WERI-Rb-1 (cell line): ENCODE measurements at regions not wholly inside any gene's neighbourhood (a gene's known extent, or its start where the extent isn't known, plus 50 kb on each side); places are given as distances from the start of the nearest gene placed in this dataset.

Experiments used
- DNase-seq: peaks from one replicate; pipeline ENCODE4 v3.0.0-alpha.2; 2020
- H3K27ac ChIP-seq: fragments of 250-450 bp; sonication (Bioruptor Pico); 2 replicates; pipeline ENCODE4 v1.5.1; 2020; ENCODE audit warnings: mild to moderate bottlenecking, moderate library complexity
- H3K27me3 ChIP-seq: fragments of 250-450 bp; sonication (Bioruptor Pico); 2 replicates; pipeline ENCODE4 v1.5.1; 2021; ENCODE audit warnings: mild to moderate bottlenecking, low read depth, moderate library complexity; ENCODE audit not compliant: insufficient read depth, severe bottlenecking
- H3K36me3 ChIP-seq: fragments of 250-450 bp; sonication (Bioruptor Pico); 2 replicates; pipeline ENCODE4 v1.5.1; 2020; ENCODE audit warnings: mild to moderate bottlenecking, moderate library complexity
- H3K4me3 ChIP-seq: 2 replicates; pipeline ENCODE4 v1.5.1; 2011; ENCODE audit warnings: low read depth, mild to moderate bottlenecking, control low read depth, low read length
- H3K9me3 ChIP-seq: fragments of 250-450 bp; sonication (Bioruptor Pico); 2 replicates; pipeline ENCODE4 v1.5.1; 2021; ENCODE audit warnings: mild to moderate bottlenecking, moderate library complexity; ENCODE audit not compliant: severe bottlenecking
- TF ChIP-seq, protein P1 (sequence below): IDR thresholded peaks from 2 replicates; pipeline ENCODE4 v1.5.1; 2011; ENCODE audit warnings: low read depth, mild to moderate bottlenecking, control low read depth, inconsistent platforms, low read length

DNA sequence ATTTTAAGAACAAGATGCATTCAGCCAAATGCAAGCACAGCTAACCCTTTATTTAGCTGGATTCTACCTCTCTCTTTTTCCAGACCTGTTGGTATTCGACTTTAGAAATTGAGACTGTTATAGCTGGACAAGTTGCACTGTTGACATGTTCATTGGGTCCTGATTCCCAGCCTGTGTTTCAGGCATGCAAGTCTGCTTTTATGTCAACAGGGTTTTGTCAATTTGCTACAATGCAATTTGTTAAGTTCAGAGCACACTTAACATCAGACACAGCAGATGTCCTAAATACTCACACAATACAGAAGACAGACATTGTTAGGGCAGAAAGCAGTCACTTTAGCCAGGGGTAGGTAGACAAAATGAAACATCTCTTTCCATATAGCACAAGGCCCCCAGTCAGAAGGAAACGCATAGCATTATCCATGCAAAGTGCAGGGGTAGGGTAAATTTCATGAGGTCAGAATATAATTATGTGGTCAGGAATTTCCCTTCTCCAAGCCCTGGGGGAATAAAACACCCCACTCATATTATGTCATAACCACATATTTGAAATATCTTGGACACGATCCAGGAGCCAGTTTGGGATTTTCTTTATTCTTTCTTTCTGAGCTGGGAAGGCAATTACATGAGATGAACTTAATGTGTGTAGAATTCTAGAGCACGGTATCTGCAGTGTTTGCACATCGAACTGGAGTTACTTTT, 504.1 kb downstream of the NTRK3 start:
- H3K4me3 ChIP-seq = no peak overlapping the region
- TF ChIP-seq, protein P1, sequence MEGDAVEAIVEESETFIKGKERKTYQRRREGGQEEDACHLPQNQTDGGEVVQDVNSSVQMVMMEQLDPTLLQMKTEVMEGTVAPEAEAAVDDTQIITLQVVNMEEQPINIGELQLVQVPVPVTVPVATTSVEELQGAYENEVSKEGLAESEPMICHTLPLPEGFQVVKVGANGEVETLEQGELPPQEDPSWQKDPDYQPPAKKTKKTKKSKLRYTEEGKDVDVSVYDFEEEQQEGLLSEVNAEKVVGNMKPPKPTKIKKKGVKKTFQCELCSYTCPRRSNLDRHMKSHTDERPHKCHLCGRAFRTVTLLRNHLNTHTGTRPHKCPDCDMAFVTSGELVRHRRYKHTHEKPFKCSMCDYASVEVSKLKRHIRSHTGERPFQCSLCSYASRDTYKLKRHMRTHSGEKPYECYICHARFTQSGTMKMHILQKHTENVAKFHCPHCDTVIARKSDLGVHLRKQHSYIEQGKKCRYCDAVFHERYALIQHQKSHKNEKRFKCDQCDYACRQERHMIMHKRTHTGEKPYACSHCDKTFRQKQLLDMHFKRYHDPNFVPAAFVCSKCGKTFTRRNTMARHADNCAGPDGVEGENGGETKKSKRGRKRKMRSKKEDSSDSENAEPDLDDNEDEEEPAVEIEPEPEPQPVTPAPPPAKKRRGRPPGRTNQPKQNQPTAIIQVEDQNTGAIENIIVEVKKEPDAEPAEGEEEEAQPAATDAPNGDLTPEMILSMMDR = no peak
- H3K9me3 ChIP-seq = no peaks in the 10 kb centered on the region
- no peaks in the 10 kb centered on the region for H3K36me3 ChIP-seq
- H3K27me3 ChIP-seq = no peaks in the 10 kb centered on the region
- no peak overlapping the region for H3K27ac ChIP-seq
- DNase-seq = no peak

GRCh38 chr15:87748483-87748882, 508.1 kb downstream of the NTRK3 start:
- DNase-seq = no peak
- Histone ChIP-seq H3K36me3 (no peaks in the 10 kb centered on the region), H3K27ac (no peak overlapping the region), H3K9me3 (no peaks in the 10 kb centered on the region), H3K4me3 (no peak overlapping the region), H3K27me3 (no peaks in the 10 kb centered on the region)
- TF ChIP-seq, protein P1 = no peak

GRCh38 chr15:87747087-87747486, 509.5 kb downstream of the NTRK3 start:
- Histone ChIP-seq H3K36me3 (no peaks in the 10 kb centered on the region), H3K4me3 (no peak overlapping the region), H3K27ac (no peak overlapping the region), H3K9me3 (no peaks in the 10 kb centered on the region), H3K27me3 (no peaks in the 10 kb centered on the region)
- DNase-seq = no peak
- TF ChIP-seq, protein P1 = no peak

- TF ChIP-seq, protein P1 = no peak
- Histone ChIP-seq H3K9me3 (no peaks in the 10 kb centered on the region), H3K27ac (no peak overlapping the region), H3K27me3 (no peaks in the 10 kb centered on the region), H3K36me3 (no peaks in the 10 kb centered on the region), H3K4me3 (no peak overlapping the region)
- no peak for DNase-seq
Observed at GRCh38 chr15:87746333-87746732, 510.2 kb downstream of the NTRK3 start.

DNA sequence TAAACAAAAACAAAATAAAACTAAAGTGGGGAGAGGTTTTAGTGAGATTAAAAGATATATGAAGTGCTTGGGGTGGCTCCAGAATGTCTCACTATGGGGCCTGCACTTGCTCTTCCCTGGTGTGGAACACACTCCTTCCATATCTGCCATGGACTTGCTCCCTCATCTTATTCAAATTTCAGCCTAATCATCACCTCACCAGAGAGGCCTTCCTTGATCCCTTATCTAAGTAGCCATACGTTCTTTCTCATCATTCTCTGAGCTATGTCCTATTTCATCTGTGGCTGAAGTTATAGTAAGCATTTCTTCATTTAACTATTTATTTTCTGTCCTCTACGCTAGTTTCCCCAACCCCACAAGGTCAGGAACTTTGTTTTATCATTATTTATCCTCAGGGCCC, 511.7 kb downstream of the NTRK3 start:
- Histone ChIP-seq H3K27me3 (no peaks in the 10 kb centered on the region), H3K27ac (no peak overlapping the region), H3K36me3 (no peaks in the 10 kb centered on the region), H3K4me3 (no peak overlapping the region), H3K9me3 (no peaks in the 10 kb centered on the region)
- TF ChIP-seq, protein P1 = no peak
- DNase-seq = no peak

DNA sequence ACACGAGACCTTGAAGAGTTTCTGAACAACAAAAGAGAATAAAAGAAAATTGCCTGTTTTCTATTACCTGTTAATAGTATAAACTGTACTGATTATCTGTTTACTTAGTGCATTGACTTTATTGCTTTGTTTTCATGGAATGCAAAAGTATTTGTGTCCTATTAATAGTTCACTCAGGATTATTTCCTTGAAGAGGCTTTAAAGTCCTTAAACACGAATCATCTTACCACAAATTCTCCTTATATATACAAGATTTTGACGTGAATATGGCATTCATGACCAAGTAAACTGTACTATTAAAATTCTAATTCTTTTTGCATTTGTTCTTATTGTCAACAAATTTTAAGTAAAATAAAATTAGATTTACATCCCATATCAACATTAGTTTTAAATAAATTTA, 513.0 kb downstream of the NTRK3 start:
- H3K4me3 ChIP-seq = no peak overlapping the region
- H3K27me3 ChIP-seq = no peaks in the 10 kb centered on the region
- H3K27ac ChIP-seq = no peak overlapping the region
- H3K36me3 ChIP-seq = no peaks in the 10 kb centered on the region
- TF ChIP-seq, protein P1 = no peak
- no peak for DNase-seq
- H3K9me3 ChIP-seq = no peaks in the 10 kb centered on the region
